ENCODE measurements at regions not wholly inside any gene's neighbourhood (a gene's known extent, or its start where the extent isn't known, plus 50 kb on each side); places are given as distances from the start of the nearest gene placed in this dataset.
"Not testable (repeated sequence)": the region's sequence is repeated elsewhere in the genome, so short reads cannot be mapped to it uniquely, and the experiment has no call there.

DNA sequence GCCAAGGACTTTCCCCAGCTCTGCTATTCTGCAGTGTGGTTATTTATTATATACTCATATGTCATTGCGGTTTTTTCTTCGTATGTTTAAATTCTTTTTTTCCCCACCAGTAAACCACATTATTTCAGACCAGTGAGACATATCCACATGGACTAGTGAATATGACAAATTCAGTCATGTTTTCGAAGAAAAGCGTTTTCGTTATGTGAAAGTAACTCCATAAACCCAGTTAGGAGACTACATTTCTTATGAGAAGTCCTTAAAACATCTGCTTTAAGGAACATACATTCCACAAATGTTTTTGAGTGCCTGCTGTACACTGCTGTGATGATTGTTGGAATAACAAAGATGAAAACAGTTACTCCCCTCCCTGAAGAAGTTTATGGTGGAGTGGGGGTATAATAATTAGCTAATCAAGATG is 591.8 kb upstream of the CLINT1 start:
- BruUV-seq (replicated peaks): no TSS peak
- 52% methylated on average over 5 of the region's 5 CpGs for WGBS (ENCODE audit: insufficient coverage, insufficient replicate concordance, low lambda C conversion rate, missing lambda C conversion rate)
- Histone ChIP-seq H3K27me3 (replicated peaks in 1 of 2; ENCODE audit: control insufficient read depth in 2 of 2, insufficient read depth in 2 of 2, low read length in 1 of 2) (no peaks in the 10 kb centered on the region), H3K4me2 (ENCODE audit: control insufficient read depth, insufficient read depth) (no peak overlapping the region), H4K20me1 (ENCODE audit: control insufficient read depth, insufficient read depth) (no peaks in the 10 kb centered on the region), H3K4me3 (no peak overlapping the region), H3K36me3 (ENCODE audit: control insufficient read depth in 2 of 2, insufficient read depth in 2 of 2, low read length in 1 of 2) (no peaks in the 10 kb centered on the region), H3K9ac (ENCODE audit: control insufficient read depth, insufficient read depth, low read length) (no peak overlapping the region), H3K79me2 (ENCODE audit: control insufficient read depth, insufficient read depth, low read length) (no peaks in the 10 kb centered on the region), H2AFZ (ENCODE audit: control insufficient read depth, low read depth, low read length) (no peak overlapping the region), H3K4me1 (ENCODE audit: control insufficient read depth, insufficient read depth, low read length) (no peaks in the 10 kb centered on the region), H3K27ac (ENCODE audit: control insufficient read depth, insufficient read depth) (no peak overlapping the region), H3K9me3 (replicated peaks; ENCODE audit: control insufficient read depth, insufficient read depth, low read length) (no peaks in the 10 kb centered on the region; the same call in 2 of the 3 replicates)
- CTCF ChIA-PET: no interaction called here
- SMC1A ChIA-PET (ENCODE audit: uncharacterized antibody, unreplicated experiment): interaction anchor here (0.7 to 1.1 kb wide), 2 partner anchors 16 to 27 kb away, joined by 3 to 5 read pairs; no protein-coding TSS in a partner anchor
- DNase-seq (ENCODE audit: low read depth, low spot score) (no peak), ATAC-seq (no peak), FAIRE-seq (no peak)
- intact Hi-C loops (cut with micrococcal nuclease; ENCODE audit: unreplicated experiment) (no loop called here), in situ Hi-C loops (cut with MboI) (no loop called here)
- POLR2A ChIA-PET: interaction anchor here (0.5 kb wide), 1 partner anchor 134 kb away, joined by 3 read pairs; no protein-coding TSS in a partner anchor
- RAD21 ChIA-PET (ENCODE audit: unreplicated experiment): interaction anchor here (1.4 kb wide), 1 partner anchor 41 kb away, joined by 5 read pairs; no protein-coding TSS in a partner anchor
- TF ChIP-seq TBL1XR1 (IDR thresholded peaks at IDR 0.05; ENCODE audit: low read depth, low read length) (no peak), NFIC (IDR thresholded peaks at IDR 0.05; ENCODE audit: low read depth, low read length) (no peak)

DNA sequence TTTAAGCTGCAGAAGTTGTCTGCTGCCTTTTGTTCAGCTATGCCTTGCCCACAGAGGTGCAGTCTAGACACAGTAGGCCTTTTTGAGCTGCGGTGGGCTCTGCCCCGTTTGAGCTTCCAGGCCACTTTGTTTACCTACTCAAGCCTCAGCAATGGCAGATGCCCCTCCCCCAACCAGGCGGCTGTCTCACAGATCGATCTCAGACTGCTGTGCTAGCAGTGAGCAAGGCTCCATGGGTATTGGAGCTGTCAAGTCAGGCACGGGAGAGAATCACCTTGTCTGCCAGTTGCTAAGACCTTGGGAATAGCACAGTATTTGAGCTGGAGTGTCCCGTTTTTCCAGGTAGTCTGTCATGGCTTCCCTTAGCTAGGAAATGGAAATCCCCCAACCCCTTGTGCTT is 587.8 kb upstream of the CLINT1 start:
- H2AFZ ChIP-seq (ENCODE audit: control insufficient read depth, low read depth, low read length); H3K4me3 ChIP-seq; FAIRE-seq; H3K79me2 ChIP-seq (ENCODE audit: control insufficient read depth, insufficient read depth, low read length); H3K27me3 ChIP-seq (replicated peaks in 1 of 2; ENCODE audit: control insufficient read depth in 2 of 2, insufficient read depth in 2 of 2, low read length in 1 of 2); H3K4me1 ChIP-seq (ENCODE audit: control insufficient read depth, insufficient read depth, low read length); in situ Hi-C loops (cut with MboI); H3K9ac ChIP-seq (ENCODE audit: control insufficient read depth, insufficient read depth, low read length); H3K4me2 ChIP-seq (ENCODE audit: control insufficient read depth, insufficient read depth); H4K20me1 ChIP-seq (ENCODE audit: control insufficient read depth, insufficient read depth); ATAC-seq; POLR2A ChIA-PET; CTCF ChIA-PET; DNase-seq (ENCODE audit: low read depth, low spot score); BruUV-seq (replicated peaks); intact Hi-C loops (cut with micrococcal nuclease; ENCODE audit: unreplicated experiment); H3K36me3 ChIP-seq (ENCODE audit: control insufficient read depth in 2 of 2, insufficient read depth in 2 of 2, low read length in 1 of 2); H3K9me3 ChIP-seq (replicated peaks; ENCODE audit: control insufficient read depth, insufficient read depth, low read length); H3K27ac ChIP-seq (ENCODE audit: control insufficient read depth, insufficient read depth): not testable (repeated sequence)
- ChIA-PET RAD21 (ENCODE audit: unreplicated experiment) (interaction anchor here (1.7 kb wide), 1 partner anchor 10 kb away, joined by 3 read pairs; no protein-coding TSS in a partner anchor), SMC1A (ENCODE audit: uncharacterized antibody, unreplicated experiment) (interaction anchor here (1.7 kb wide), 1 partner anchor 13 kb away, joined by 5 read pairs; no protein-coding TSS in a partner anchor)
- WGBS (ENCODE audit: insufficient coverage, insufficient replicate concordance, low lambda C conversion rate, missing lambda C conversion rate): 37% methylated on average over 6 of the region's 6 CpGs

DNA sequence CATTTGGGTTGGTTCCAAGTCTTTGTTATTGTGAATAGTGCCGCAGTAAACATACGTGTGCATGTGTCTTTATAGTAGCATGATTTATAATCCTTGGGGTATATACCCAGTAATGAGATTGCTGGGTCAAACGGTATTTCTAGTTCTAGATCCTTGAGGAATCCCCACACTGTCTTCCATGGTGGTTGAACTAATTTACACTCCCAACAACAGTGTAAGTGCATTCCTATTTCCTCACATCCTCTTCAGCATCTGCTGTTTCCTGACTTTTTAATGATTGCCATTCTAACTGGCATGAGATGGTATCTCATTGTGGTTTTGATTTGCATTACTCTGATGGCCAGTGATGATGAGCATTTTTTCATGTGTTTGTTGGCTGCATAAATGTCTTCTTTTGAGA is 580.3 kb upstream of the CLINT1 start:
- RAD21 ChIA-PET (ENCODE audit: unreplicated experiment); intact Hi-C loops (cut with micrococcal nuclease; ENCODE audit: unreplicated experiment); H3K9ac ChIP-seq (ENCODE audit: control insufficient read depth, insufficient read depth, low read length); H3K36me3 ChIP-seq (ENCODE audit: control insufficient read depth in 2 of 2, insufficient read depth in 2 of 2, low read length in 1 of 2); SMC1A ChIA-PET (ENCODE audit: uncharacterized antibody, unreplicated experiment); POLR2A ChIA-PET; BruUV-seq (replicated peaks); ATAC-seq; H3K4me3 ChIP-seq; in situ Hi-C loops (cut with MboI); FAIRE-seq; H3K27ac ChIP-seq (ENCODE audit: control insufficient read depth, insufficient read depth); H4K20me1 ChIP-seq (ENCODE audit: control insufficient read depth, insufficient read depth); H3K9me3 ChIP-seq (replicated peaks; ENCODE audit: control insufficient read depth, insufficient read depth, low read length); H3K79me2 ChIP-seq (ENCODE audit: control insufficient read depth, insufficient read depth, low read length); H3K4me2 ChIP-seq (ENCODE audit: control insufficient read depth, insufficient read depth); H3K27me3 ChIP-seq (replicated peaks in 1 of 2; ENCODE audit: control insufficient read depth in 2 of 2, insufficient read depth in 2 of 2, low read length in 1 of 2); CTCF ChIA-PET; H2AFZ ChIP-seq (ENCODE audit: control insufficient read depth, low read depth, low read length); DNase-seq (ENCODE audit: low read depth, low spot score): not testable (repeated sequence)
- 65% methylated on average over 3 of the region's 3 CpGs for WGBS (ENCODE audit: insufficient coverage, insufficient replicate concordance, low lambda C conversion rate, missing lambda C conversion rate)
- peaks cover 11% of the 10 kb centered on the region for H3K4me1 ChIP-seq (ENCODE audit: control insufficient read depth, insufficient read depth, low read length)
